ENCODE measurements at regions not wholly inside any gene's neighbourhood (a gene's known extent, or its start where the extent isn't known, plus 50 kb on each side); places are given as distances from the start of the nearest gene placed in this dataset.

DNA sequence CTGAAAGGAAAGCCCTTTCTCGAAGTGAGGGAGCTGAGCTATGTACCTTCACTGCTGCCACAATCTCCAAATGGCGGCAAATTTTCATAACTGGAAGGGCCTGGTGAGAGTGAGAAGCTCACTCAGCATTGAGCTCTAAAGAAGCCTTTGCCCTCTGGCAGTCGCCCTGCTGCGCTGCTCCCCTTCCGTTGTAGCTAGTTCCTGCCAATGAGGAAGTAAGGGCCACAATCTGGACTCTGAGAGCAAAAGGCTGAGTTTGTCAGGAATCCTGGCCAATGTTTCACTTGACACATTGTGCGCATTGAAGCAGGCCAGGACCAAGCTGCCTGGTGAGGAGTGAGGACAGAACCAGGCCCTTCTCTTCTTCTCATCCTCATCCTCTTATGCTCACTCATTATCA is 579.5 kb downstream of the PDCD6IP start:
- no peaks in the 10 kb centered on the region for H3K36me3 ChIP-seq
- ATAC-seq (no peak), DNase-seq (peak in 1 of 4 donors; percentile 39)
- intact Hi-C loops (cut with DNase I), result no loop called here
- TF ChIP-seq, protein P1, sequence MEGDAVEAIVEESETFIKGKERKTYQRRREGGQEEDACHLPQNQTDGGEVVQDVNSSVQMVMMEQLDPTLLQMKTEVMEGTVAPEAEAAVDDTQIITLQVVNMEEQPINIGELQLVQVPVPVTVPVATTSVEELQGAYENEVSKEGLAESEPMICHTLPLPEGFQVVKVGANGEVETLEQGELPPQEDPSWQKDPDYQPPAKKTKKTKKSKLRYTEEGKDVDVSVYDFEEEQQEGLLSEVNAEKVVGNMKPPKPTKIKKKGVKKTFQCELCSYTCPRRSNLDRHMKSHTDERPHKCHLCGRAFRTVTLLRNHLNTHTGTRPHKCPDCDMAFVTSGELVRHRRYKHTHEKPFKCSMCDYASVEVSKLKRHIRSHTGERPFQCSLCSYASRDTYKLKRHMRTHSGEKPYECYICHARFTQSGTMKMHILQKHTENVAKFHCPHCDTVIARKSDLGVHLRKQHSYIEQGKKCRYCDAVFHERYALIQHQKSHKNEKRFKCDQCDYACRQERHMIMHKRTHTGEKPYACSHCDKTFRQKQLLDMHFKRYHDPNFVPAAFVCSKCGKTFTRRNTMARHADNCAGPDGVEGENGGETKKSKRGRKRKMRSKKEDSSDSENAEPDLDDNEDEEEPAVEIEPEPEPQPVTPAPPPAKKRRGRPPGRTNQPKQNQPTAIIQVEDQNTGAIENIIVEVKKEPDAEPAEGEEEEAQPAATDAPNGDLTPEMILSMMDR (IDR thresholded peaks at IDR 0.05), result no peak
- H3K9me3 ChIP-seq, result no peaks in the 10 kb centered on the region
- no peaks in the 10 kb centered on the region for H3K4me1 ChIP-seq
- H3K27ac ChIP-seq, result no peak overlapping the region
- H3K27me3 ChIP-seq, result no peaks in the 10 kb centered on the region
- H3K4me3 ChIP-seq, result no peak overlapping the region

DNA sequence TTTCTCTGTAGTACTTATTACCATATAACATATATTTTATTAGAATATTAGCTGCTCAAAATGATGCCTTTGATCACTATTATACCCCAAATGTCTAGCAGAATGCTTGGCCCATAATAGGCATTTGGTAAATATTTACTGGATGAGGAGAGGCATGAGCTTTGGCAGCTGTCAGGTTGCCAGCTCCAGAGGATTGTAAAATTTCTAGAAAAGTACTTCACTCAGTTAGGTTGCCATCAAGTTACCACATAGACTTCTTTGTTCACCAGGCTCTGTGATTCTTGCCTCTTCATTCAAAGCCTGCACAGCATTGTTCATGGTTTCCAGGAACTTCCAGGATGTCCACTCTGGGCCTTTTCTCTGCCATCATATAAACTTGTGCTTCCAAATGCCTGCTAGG is 582.8 kb downstream of the PDCD6IP start:
- TF ChIP-seq, protein P1 (IDR thresholded peaks at IDR 0.05), result no peak
- intact Hi-C loops (cut with DNase I), result no loop called here
- H3K4me1 ChIP-seq, result no peaks in the 10 kb centered on the region
- no peak overlapping the region for H3K4me3 ChIP-seq
- DNase-seq, result no peak
- no peak overlapping the region for H3K27ac ChIP-seq
- ATAC-seq, result peak; percentile 42
- H3K27me3 ChIP-seq, result no peaks in the 10 kb centered on the region
- no peaks in the 10 kb centered on the region for H3K36me3 ChIP-seq
- H3K9me3 ChIP-seq, result no peaks in the 10 kb centered on the region

DNA sequence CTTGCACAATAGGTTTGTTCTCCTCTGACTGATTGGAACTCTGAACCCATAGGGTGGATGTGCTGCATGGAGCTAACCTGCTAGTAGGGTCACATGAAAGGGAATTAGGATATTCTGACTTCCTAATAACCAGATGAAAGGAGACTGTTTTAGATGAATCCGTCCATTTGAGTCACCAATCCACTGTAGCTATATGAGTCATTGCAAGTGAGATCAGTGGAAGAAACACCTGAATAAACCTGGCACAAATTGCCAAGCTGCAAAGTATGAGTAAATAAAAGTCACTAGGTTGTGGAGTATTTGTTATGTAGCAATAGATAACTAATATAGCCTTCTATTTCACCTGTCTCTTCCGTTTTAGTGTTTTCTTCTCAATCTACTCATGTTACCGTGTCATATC is 584.4 kb downstream of the PDCD6IP start:
- intact Hi-C loops (cut with DNase I), result no loop called here
- Histone ChIP-seq H3K4me1 (no peaks in the 10 kb centered on the region), H3K9me3 (no peaks in the 10 kb centered on the region), H3K27me3 (no peaks in the 10 kb centered on the region), H3K36me3 (no peaks in the 10 kb centered on the region), H3K27ac (no peak overlapping the region), H3K4me3 (no peak overlapping the region)
- ATAC-seq (peak; percentile 80), DNase-seq (no peak)
- TF ChIP-seq, protein P1 (IDR thresholded peaks at IDR 0.05), result no peak

DNA sequence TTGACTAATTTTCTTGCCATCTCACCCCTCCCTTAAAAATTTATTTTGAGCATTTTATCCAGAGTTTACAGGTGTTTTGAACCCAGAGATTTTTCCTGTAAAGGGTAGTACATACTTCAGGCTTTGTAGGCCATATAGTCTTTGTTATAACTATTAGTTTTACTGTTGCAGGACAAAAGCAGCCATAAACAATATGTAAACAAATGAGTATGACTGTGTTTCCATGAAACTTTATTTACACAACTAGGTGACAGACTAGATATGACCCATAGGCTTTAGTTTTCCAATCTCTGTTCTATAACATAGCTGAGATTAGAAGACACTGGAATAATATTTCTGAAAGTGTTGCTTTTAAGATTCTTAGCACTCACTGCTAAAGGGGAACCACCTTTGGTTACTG is 587.9 kb downstream of the PDCD6IP start:
- Histone ChIP-seq H3K27me3 (no peaks in the 10 kb centered on the region), H3K36me3 (no peaks in the 10 kb centered on the region), H3K27ac (no peak overlapping the region), H3K4me1 (no peaks in the 10 kb centered on the region), H3K4me3 (no peak overlapping the region), H3K9me3 (no peaks in the 10 kb centered on the region)
- intact Hi-C loops (cut with DNase I), result no loop called here
- TF ChIP-seq, protein P1 (IDR thresholded peaks at IDR 0.05), result no peak
- no peak for ATAC-seq
- DNase-seq, result no peak

DNA sequence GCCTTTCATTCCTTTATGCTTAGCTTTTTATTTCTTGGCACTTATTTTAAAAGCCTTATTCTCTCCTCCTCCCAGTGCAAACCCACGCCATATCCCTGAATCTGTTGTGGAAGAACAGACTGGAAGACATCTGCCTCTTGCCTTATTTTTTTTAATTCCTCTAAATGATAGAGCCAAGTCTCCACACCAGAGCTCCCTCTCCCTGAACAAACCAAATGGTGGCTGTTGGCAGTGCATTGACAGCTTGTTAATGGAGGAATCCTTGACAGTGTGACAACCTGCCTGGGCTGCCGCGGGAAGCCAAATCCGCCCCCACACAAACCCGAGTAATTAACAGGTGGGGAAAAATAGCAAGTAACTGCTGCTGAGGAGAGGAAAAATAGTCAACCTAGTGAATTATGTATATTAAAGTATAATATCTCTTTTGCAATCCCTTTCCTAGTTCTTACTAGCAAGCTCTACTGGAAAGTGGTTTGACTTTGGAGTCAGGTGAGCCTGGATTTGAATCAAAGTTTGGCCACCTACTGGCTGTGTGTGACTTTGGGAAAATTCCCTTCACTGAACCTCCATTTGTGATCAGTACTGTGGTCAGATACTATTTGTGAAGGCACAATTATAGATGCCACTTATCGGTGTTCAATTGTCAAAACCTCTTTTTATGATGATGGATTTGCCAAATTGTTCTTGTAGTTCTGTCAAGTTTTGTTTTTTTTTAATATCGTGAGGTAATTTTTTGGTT is 589.6 kb downstream of the PDCD6IP start:
- no peaks in the 10 kb centered on the region for H3K4me1 ChIP-seq
- H3K27me3 ChIP-seq, result no peaks in the 10 kb centered on the region
- DNase-seq (no peak), ATAC-seq (no peak)
- intact Hi-C loops (cut with DNase I), result no loop called here
- H3K9me3 ChIP-seq, result peaks cover 0 to 2% of the 10 kb centered on the region in 2 donors
- TF ChIP-seq, protein P1 (IDR thresholded peaks at IDR 0.05), result no peak
- no peaks in the 10 kb centered on the region for H3K36me3 ChIP-seq
- no peak overlapping the region for H3K27ac ChIP-seq
- H3K4me3 ChIP-seq, result no peak overlapping the region

Data from left lung (tissue), 4 donors.